H1 (cell line): ENCODE measurements at regions not wholly inside any gene's neighbourhood (a gene's known extent, or its start where the extent isn't known, plus 50 kb on each side); places are given as distances from the start of the nearest gene placed in this dataset.

Experiments
- BRCA1 ChIP-seq: IDR thresholded peaks from 2 replicates; pipeline ENCODE4 v1.6.1; 2012; ENCODE audit warnings: low read depth, low read length, improper control_type of control experiment
- CREB1 ChIP-seq: IDR thresholded peaks from 2 replicates; pipeline ENCODE4 v1.6.1; 2012; ENCODE audit warnings: inconsistent platforms
- CTCF ChIP-seq, 3 experiments: IDR thresholded peaks; 1 replicate in 2 of 3; 2 replicates in 1 of 3; pipeline versions ENCODE4 v1.5.1 to v1.6.1; 2011; ENCODE audit warnings: low read length in 3 of 3, mild to moderate bottlenecking in 3 of 3, inconsistent platforms in 2 of 3, low read depth in 1 of 3, moderate library complexity in 1 of 3; ENCODE audit not compliant: insufficient read depth in 1 of 3; ENCODE audit errors: control extremely low read depth in 1 of 3
- SIN3A ChIP-seq, 2 experiments: IDR thresholded peaks in 1 of 2; conservative IDR thresholded peaks in 1 of 2; 2 replicates each; pipeline ENCODE4 v1.6.1; 2011 to 2012; ENCODE audit warnings: low read length in 2 of 2, improper control_type of control experiment in 1 of 2, low read depth in 1 of 2, mild to moderate bottlenecking in 1 of 2
- SP4 ChIP-seq: IDR thresholded peaks from 2 replicates; pipeline ENCODE4 v1.6.1; 2012; ENCODE audit warnings: low read length, inconsistent platforms
- TBP ChIP-seq: IDR thresholded peaks from 2 replicates; pipeline ENCODE4 v1.6.1; 2011; ENCODE audit warnings: low read depth, low read length, improper control_type of control experiment

- no peak for TF ChIP-seq CREB1
- no peak for TF ChIP-seq SIN3A (conservative IDR thresholded peaks at IDR 0.05 in 1 of 2, IDR thresholded peaks at IDR 0.05 in 1 of 2; ENCODE audit: low read depth in 1 of 2, low read length in 2 of 2)
- no peak for TF ChIP-seq TBP
- no peak for TF ChIP-seq CTCF (IDR thresholded peaks at IDR 0.05; ENCODE audit: control extremely low read depth in 1 of 3, insufficient read depth in 1 of 3, low read depth in 1 of 3, low read length in 3 of 3)
- no peak for TF ChIP-seq SP4
- TF ChIP-seq BRCA1, result no peak
Observed at GRCh38 chr4:36917413-36917812, 327.1 kb upstream of the NWD2 start.
